BLaER1 (cell line): ENCODE measurements at regions not wholly inside any gene's neighbourhood (a gene's known extent, or its start where the extent isn't known, plus 50 kb on each side); places are given as distances from the start of the nearest gene placed in this dataset.

ENCODE experiments used
- H3K27ac ChIP-seq: shearing (Covaris generic); formaldehyde crosslinking; 2 replicates; pipeline ENCODE4 v1.8.1; 2022
- H3K27me3 ChIP-seq: shearing (Covaris generic); formaldehyde crosslinking; 2 replicates; pipeline ENCODE4 v1.8.1; 2022
- H3K36me3 ChIP-seq: shearing (Covaris generic); formaldehyde crosslinking; 2 replicates; pipeline ENCODE4 v1.8.1; 2022
- H3K4me1 ChIP-seq: shearing (Covaris generic); formaldehyde crosslinking; 2 replicates; pipeline ENCODE4 v1.8.1; 2022
- H3K4me2 ChIP-seq: shearing (Covaris generic); formaldehyde crosslinking; 2 replicates; pipeline ENCODE4 v1.8.1; 2022
- H3K4me3 ChIP-seq: shearing (Covaris generic); formaldehyde crosslinking; 2 replicates; pipeline ENCODE4 v1.8.1; 2022
- H3K9ac ChIP-seq: shearing (Covaris generic); formaldehyde crosslinking; 2 replicates; pipeline ENCODE4 v1.8.1; 2022
- H3K9me3 ChIP-seq: shearing (Covaris generic); formaldehyde crosslinking; 2 replicates; pipeline ENCODE4 v1.8.1; 2022
- H4K20me1 ChIP-seq: shearing (Covaris generic); formaldehyde crosslinking; 2 replicates; pipeline ENCODE4 v1.8.1; 2022
- Cebpa-rat ChIP-seq: shearing (Covaris generic); IDR thresholded peaks from 2 replicates; pipeline ENCODE4 v1.8.1; 2022

- no peak for TF ChIP-seq Cebpa-rat
- H3K4me1 ChIP-seq: no peaks in the 10 kb centered on the region
- H3K27me3 ChIP-seq: no peaks in the 10 kb centered on the region
Observed at GRCh38 chr6:76708641-76709331, 636.3 kb upstream of the IMPG1 start.

GRCh38 chr6:76707630-76708029 is 635.2 kb upstream of the IMPG1 start:
- Histone ChIP-seq H3K4me2 (no peak overlapping the region), H3K36me3 (no peaks in the 10 kb centered on the region), H3K4me1 (no peaks in the 10 kb centered on the region), H4K20me1 (no peaks in the 10 kb centered on the region), H3K4me3 (no peak overlapping the region), H3K27ac (no peak overlapping the region), H3K9me3 (no peaks in the 10 kb centered on the region), H3K27me3 (no peaks in the 10 kb centered on the region), H3K9ac (no peak overlapping the region)
- no peak for TF ChIP-seq Cebpa-rat

More at GRCh38 chr6:76708641-76709331, 636.3 kb upstream of the IMPG1 start:
- Histone ChIP-seq H3K36me3 (no peaks in the 10 kb centered on the region), H3K4me3 (no peak overlapping the region), H4K20me1 (no peaks in the 10 kb centered on the region), H3K9me3 (no peaks in the 10 kb centered on the region), H3K4me2 (no peak overlapping the region), H3K27ac (no peak overlapping the region), H3K9ac (no peak overlapping the region)

GRCh38 chr6:76706631-76707030 is 634.2 kb upstream of the IMPG1 start:
- Histone ChIP-seq H4K20me1 (no peaks in the 10 kb centered on the region), H3K4me1 (no peaks in the 10 kb centered on the region), H3K9ac (no peak overlapping the region), H3K27ac (no peak overlapping the region), H3K36me3 (no peaks in the 10 kb centered on the region), H3K4me2 (no peak overlapping the region), H3K27me3 (no peaks in the 10 kb centered on the region), H3K4me3 (no peak overlapping the region), H3K9me3 (no peaks in the 10 kb centered on the region)
- TF ChIP-seq Cebpa-rat: no peak

GRCh38 chr6:76706086-76706485 is 633.6 kb upstream of the IMPG1 start:
- H3K27me3 ChIP-seq: no peaks in the 10 kb centered on the region
- no peaks in the 10 kb centered on the region for H3K9me3 ChIP-seq
- H4K20me1 ChIP-seq: no peaks in the 10 kb centered on the region
- TF ChIP-seq Cebpa-rat: no peak
- H3K4me2 ChIP-seq: no peak overlapping the region
- H3K9ac ChIP-seq: no peak overlapping the region
- no peaks in the 10 kb centered on the region for H3K36me3 ChIP-seq
- H3K4me1 ChIP-seq: no peaks in the 10 kb centered on the region
- H3K27ac ChIP-seq: no peak overlapping the region
- H3K4me3 ChIP-seq: no peak overlapping the region

GRCh38 chr6:76703786-76704185 is 631.3 kb upstream of the IMPG1 start:
- peak; percentile 42; the same call in 1 of the 2 replicates for TF ChIP-seq Cebpa-rat
- no peak overlapping the region for H3K27ac ChIP-seq
- H3K4me3 ChIP-seq: no peak overlapping the region

GRCh38 chr6:76703285-76703684 is 630.8 kb upstream of the IMPG1 start:
- no peak overlapping the region for H3K27ac ChIP-seq
- H4K20me1 ChIP-seq: no peaks in the 10 kb centered on the region
- H3K4me3 ChIP-seq: no peak overlapping the region
- no peak overlapping the region for H3K4me2 ChIP-seq
- no peaks in the 10 kb centered on the region for H3K9me3 ChIP-seq
- TF ChIP-seq Cebpa-rat: no peak
- no peaks in the 10 kb centered on the region for H3K4me1 ChIP-seq
- no peak overlapping the region for H3K9ac ChIP-seq
- no peaks in the 10 kb centered on the region for H3K36me3 ChIP-seq
- H3K27me3 ChIP-seq: no peaks in the 10 kb centered on the region

More at GRCh38 chr6:76703786-76704185, 631.3 kb upstream of the IMPG1 start:
- no peaks in the 10 kb centered on the region for H3K27me3 ChIP-seq
- H3K36me3 ChIP-seq: no peaks in the 10 kb centered on the region
- H4K20me1 ChIP-seq: no peaks in the 10 kb centered on the region
- no peak overlapping the region for H3K4me2 ChIP-seq
- no peaks in the 10 kb centered on the region for H3K9me3 ChIP-seq
- no peak overlapping the region for H3K9ac ChIP-seq
- no peaks in the 10 kb centered on the region for H3K4me1 ChIP-seq

- no peaks in the 10 kb centered on the region for H4K20me1 ChIP-seq
- no peak overlapping the region for H3K4me2 ChIP-seq
- H3K4me3 ChIP-seq: no peak overlapping the region
- H3K4me1 ChIP-seq: no peaks in the 10 kb centered on the region
- H3K36me3 ChIP-seq: no peaks in the 10 kb centered on the region
- H3K27ac ChIP-seq: no peak overlapping the region
- H3K27me3 ChIP-seq: no peaks in the 10 kb centered on the region
- no peak overlapping the region for H3K9ac ChIP-seq
- TF ChIP-seq Cebpa-rat: no peak
- H3K9me3 ChIP-seq: no peaks in the 10 kb centered on the region
Observed at GRCh38 chr6:76702187-76702586, 629.7 kb upstream of the IMPG1 start.

- H3K4me1 ChIP-seq: no peaks in the 10 kb centered on the region
- no peak overlapping the region for H3K4me3 ChIP-seq
- no peak overlapping the region for H3K27ac ChIP-seq
- no peak for TF ChIP-seq Cebpa-rat
- H3K27me3 ChIP-seq: no peaks in the 10 kb centered on the region
- no peak overlapping the region for H3K4me2 ChIP-seq
- H4K20me1 ChIP-seq: no peaks in the 10 kb centered on the region
- no peaks in the 10 kb centered on the region for H3K36me3 ChIP-seq
- no peak overlapping the region for H3K9ac ChIP-seq
- no peaks in the 10 kb centered on the region for H3K9me3 ChIP-seq
Observed at GRCh38 chr6:76701610-76702009, 629.1 kb upstream of the IMPG1 start.

GRCh38 chr6:76697585-76697984 is 625.1 kb upstream of the IMPG1 start:
- H4K20me1 ChIP-seq: no peaks in the 10 kb centered on the region

GRCh38 chr6:76694795-76695194 is 622.3 kb upstream of the IMPG1 start:
- Histone ChIP-seq H3K4me2 (no peak overlapping the region), H3K27me3 (no peaks in the 10 kb centered on the region), H4K20me1 (no peaks in the 10 kb centered on the region), H3K4me3 (no peak overlapping the region), H3K9ac (no peak overlapping the region), H3K9me3 (no peaks in the 10 kb centered on the region), H3K36me3 (no peaks in the 10 kb centered on the region), H3K27ac (no peak overlapping the region), H3K4me1 (no peaks in the 10 kb centered on the region)
- no peak for TF ChIP-seq Cebpa-rat

More at GRCh38 chr6:76697585-76697984, 625.1 kb upstream of the IMPG1 start:
- no peak for TF ChIP-seq Cebpa-rat
- no peaks in the 10 kb centered on the region for H3K36me3 ChIP-seq
- no peaks in the 10 kb centered on the region for H3K9me3 ChIP-seq
- no peak overlapping the region for H3K4me2 ChIP-seq
- no peak overlapping the region for H3K4me3 ChIP-seq
- H3K27ac ChIP-seq: no peak overlapping the region
- no peak overlapping the region for H3K9ac ChIP-seq
- H3K27me3 ChIP-seq: no peaks in the 10 kb centered on the region
- H3K4me1 ChIP-seq: no peaks in the 10 kb centered on the region
